Lower leg skin (tissue), 3 donors: ENCODE measurements at regions not wholly inside any gene's neighbourhood (a gene's known extent, or its start where the extent isn't known, plus 50 kb on each side); places are given as distances from the start of the nearest gene placed in this dataset.

Experiments
- CTCF ChIP-seq, 3 donors: fragments of 450-650 bp; IDR thresholded peaks; one replicate each; pipeline ENCODE4 v1.5.1; 2016; ENCODE audit warnings: antibody characterized with exemption in 3 of 3, mild to moderate bottlenecking in 3 of 3, moderate library complexity in 2 of 3
- POLR2A ChIP-seq, 2 donors: fragments of 450-650 bp; IDR thresholded peaks; one replicate each; pipeline ENCODE4 v1.6.1; 2016 to 2017; ENCODE audit warnings: antibody characterized with exemption in 2 of 2, mild to moderate bottlenecking in 1 of 2, moderate library complexity in 1 of 2

- TF ChIP-seq CTCF (IDR thresholded peaks at IDR 0.05): no peak
- TF ChIP-seq POLR2A (IDR thresholded peaks at IDR 0.05): no peak
Observed at GRCh38 chr5:53319315-53319714, 161.1 kb upstream of the FST start.
